Chondrocyte (in vitro differentiated cells): ENCODE measurements at regions not wholly inside any gene's neighbourhood (a gene's known extent, or its start where the extent isn't known, plus 50 kb on each side); places are given as distances from the start of the nearest gene placed in this dataset.
A peak's percentile ranks its signal among the peaks of the same experiment; 100 is the strongest.

Experiments used
- DNase-seq: peaks from one replicate; pipeline ENCODE4 v3.0.0; 2021; ENCODE audit warnings: mixed read lengths, low spot score
- H3K27ac Mint-ChIP-seq: one replicate; pipeline ENCODE4 v1.8.0; 2021; ENCODE audit warnings: mild to moderate bottlenecking, moderate library complexity, mixed read lengths; ENCODE audit not compliant: unreplicated experiment
- H3K27me3 Mint-ChIP-seq: 2 replicates; pipeline ENCODE4 v1.8.0; 2021; ENCODE audit warnings: low read depth, mixed read lengths
- H3K36me3 Mint-ChIP-seq: 2 replicates; pipeline ENCODE4 v1.8.0; 2021; ENCODE audit warnings: low read depth, mixed read lengths
- H3K4me1 Mint-ChIP-seq: 2 replicates; pipeline ENCODE4 v1.8.0; 2021; ENCODE audit warnings: low read depth, mild to moderate bottlenecking, mixed read lengths
- H3K4me3 Mint-ChIP-seq: one replicate; pipeline ENCODE4 v1.8.0; 2021; ENCODE audit warnings: mild to moderate bottlenecking, moderate library complexity, mixed read lengths; ENCODE audit not compliant: unreplicated experiment
- H3K9me3 Mint-ChIP-seq: 2 replicates; pipeline ENCODE4 v1.8.0; 2021; ENCODE audit warnings: low read depth, mixed read lengths
- TF ChIP-seq, protein P1 (sequence below): fragments of 200-600 bp; sonication (generic); IDR thresholded peaks from 2 replicates; pipeline ENCODE4 v1.5.0; 2021; ENCODE audit warnings: antibody characterized with exemption, mild to moderate bottlenecking, moderate library complexity

DNA sequence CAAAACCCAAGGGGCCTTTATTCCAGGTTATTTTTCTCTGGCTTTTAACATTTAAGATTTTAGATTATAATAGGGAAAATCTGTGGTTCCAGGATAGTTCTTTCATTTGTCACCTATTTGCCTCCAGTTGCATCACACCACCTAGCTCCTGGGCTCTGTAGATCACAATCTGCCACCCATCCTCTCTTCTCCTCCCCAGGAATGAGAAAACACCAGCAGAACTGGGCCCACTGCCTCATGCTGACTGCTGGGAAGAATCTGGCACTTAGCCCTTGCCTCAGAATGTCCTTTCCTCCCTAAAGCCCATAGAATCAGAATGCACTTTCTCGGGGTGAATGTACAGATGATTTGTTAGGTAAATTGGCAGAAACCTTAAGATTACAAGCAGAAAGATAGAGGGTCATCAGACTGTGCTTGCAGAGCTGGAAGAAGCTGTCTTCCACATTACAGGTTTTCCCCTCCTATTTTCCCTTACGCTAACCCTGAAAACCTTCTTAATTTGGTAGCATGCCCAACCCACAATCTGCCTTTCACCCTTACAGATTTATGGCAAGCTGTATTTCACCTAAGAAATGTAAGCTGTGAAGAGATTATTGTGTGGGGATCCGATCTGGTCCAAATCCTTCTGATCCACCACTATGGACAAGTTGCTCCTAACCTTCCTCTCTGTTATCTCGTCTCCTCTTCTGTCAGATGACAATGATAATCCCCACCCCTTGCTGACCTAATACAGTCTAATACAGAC lies 72.6 kb downstream of the LRRC30 start:
- H3K4me1 Mint-ChIP-seq = peaks cover 3% of the 10 kb centered on the region
- peaks cover 12% of the 10 kb centered on the region for H3K36me3 Mint-ChIP-seq
- no peaks in the 10 kb centered on the region for H3K27me3 Mint-ChIP-seq
- TF ChIP-seq, protein P1, sequence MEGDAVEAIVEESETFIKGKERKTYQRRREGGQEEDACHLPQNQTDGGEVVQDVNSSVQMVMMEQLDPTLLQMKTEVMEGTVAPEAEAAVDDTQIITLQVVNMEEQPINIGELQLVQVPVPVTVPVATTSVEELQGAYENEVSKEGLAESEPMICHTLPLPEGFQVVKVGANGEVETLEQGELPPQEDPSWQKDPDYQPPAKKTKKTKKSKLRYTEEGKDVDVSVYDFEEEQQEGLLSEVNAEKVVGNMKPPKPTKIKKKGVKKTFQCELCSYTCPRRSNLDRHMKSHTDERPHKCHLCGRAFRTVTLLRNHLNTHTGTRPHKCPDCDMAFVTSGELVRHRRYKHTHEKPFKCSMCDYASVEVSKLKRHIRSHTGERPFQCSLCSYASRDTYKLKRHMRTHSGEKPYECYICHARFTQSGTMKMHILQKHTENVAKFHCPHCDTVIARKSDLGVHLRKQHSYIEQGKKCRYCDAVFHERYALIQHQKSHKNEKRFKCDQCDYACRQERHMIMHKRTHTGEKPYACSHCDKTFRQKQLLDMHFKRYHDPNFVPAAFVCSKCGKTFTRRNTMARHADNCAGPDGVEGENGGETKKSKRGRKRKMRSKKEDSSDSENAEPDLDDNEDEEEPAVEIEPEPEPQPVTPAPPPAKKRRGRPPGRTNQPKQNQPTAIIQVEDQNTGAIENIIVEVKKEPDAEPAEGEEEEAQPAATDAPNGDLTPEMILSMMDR = no peak
- no peak overlapping the region for H3K4me3 Mint-ChIP-seq
- DNase-seq = no peak
- H3K27ac Mint-ChIP-seq = peak overlapping the region; percentile 34
- peaks cover 23% of the 10 kb centered on the region for H3K9me3 Mint-ChIP-seq

DNA sequence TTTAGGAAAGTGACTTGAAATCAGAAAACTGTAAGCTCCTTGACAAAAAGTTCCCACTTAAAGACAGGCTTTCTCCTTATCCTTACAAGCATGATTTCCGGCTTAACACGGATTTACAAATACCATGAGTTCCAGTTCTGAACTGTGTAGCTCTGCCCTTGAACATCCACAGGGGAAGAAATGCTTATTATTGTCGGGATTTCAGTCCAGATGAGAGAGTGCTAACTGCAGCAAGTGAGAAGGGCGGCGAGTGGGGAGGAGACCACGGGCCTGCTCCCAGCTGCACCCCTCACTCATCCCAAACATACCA lies 73.1 kb downstream of the LRRC30 start:
- TF ChIP-seq, protein P1 = no peak
- Mint-ChIP-seq H3K27ac (no peak overlapping the region), H3K27me3 (no peaks in the 10 kb centered on the region), H3K4me3 (no peak overlapping the region), H3K9me3 (peaks cover 18% of the 10 kb centered on the region), H3K4me1 (peaks cover 3% of the 10 kb centered on the region), H3K36me3 (peaks cover 12% of the 10 kb centered on the region)
- DNase-seq = no peak

DNA sequence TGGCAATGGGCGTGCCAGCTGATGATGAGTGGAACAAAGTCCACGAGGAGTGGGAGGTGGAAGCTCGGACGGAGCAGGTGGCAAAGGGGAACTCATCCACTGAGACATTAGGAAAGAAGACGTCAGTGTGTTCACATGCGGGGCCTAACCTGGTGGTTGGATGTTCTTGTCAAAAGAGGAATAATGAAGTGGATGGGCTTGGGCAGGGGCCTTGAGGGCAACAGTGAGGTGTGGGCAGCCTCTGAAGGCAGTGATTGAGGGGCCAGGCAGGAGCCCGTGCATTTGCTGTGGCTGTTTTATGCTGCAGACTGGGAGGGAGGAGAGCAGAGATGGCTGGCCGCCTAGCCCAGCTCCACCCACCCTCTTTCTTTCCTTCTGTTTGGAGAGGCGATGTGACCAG lies 74.5 kb downstream of the LRRC30 start:
- peaks cover 3% of the 10 kb centered on the region for H3K27me3 Mint-ChIP-seq
- H3K9me3 Mint-ChIP-seq = peaks cover 5% of the 10 kb centered on the region
- H3K4me1 Mint-ChIP-seq = peaks cover 3% of the 10 kb centered on the region
- no peak overlapping the region for H3K4me3 Mint-ChIP-seq
- peaks cover 3% of the 10 kb centered on the region for H3K36me3 Mint-ChIP-seq
- no peak overlapping the region for H3K27ac Mint-ChIP-seq
- no peak for DNase-seq
- TF ChIP-seq, protein P1 = no peak

DNA sequence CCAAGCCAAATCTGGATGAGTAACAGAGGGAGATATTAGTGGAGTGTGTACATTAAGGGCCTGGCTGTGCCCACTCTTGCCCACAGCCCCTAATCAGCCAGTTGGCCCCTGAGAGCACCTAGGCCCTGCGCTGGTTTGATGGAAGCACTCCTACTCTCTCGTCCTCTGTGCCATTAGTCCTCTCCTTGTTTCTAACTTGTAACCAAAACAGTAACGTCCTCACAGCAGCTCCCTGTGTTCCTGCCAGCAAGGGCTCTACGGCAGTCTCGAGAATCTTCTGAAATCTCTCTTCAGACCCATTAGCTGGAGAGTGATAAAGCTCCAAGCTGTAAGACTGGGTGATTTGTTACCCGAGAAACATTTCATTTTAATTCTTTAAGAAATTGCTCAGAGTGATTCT lies 76.1 kb downstream of the LRRC30 start:
- no peak for DNase-seq
- Mint-ChIP-seq H3K9me3 (peaks cover 7% of the 10 kb centered on the region), H3K4me1 (peaks cover 3% of the 10 kb centered on the region), H3K4me3 (no peak overlapping the region), H3K27me3 (peaks cover 5% of the 10 kb centered on the region), H3K27ac (no peak overlapping the region), H3K36me3 (no peaks in the 10 kb centered on the region)
- TF ChIP-seq, protein P1 = no peak

DNA sequence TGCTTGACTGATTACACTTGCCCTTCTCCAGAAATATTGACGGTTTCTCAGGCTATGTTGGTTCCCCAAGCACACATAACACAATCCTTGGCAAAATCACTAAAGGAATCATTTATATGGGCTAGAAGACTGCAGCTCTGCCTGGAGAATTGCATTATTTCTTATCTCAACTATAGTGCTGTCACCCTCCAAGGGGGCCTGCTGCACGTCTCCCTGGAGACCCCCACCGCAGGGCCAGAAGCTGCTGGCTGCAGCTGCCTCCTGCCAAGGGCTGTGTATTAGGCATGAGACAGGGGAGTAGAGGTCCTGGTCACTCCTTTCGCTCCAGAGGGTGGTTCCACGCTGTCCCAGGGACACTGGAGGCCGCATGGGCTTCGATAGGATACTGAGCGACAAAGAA lies 76.6 kb downstream of the LRRC30 start:
- Mint-ChIP-seq H3K36me3 (peaks cover under 1% of the 10 kb centered on the region), H3K4me1 (peaks cover 3% of the 10 kb centered on the region), H3K27ac (no peak overlapping the region), H3K27me3 (peaks cover 5% of the 10 kb centered on the region), H3K9me3 (peaks cover 11% of the 10 kb centered on the region), H3K4me3 (no peak overlapping the region)
- DNase-seq = no peak
- TF ChIP-seq, protein P1 = no peak
